ENCODE measurements at regions not wholly inside any gene's neighbourhood (a gene's known extent, or its start where the extent isn't known, plus 50 kb on each side); places are given as distances from the start of the nearest gene placed in this dataset.
"Not testable (repeated sequence)": the region's sequence is repeated elsewhere in the genome, so short reads cannot be mapped to it uniquely, and the experiment has no call there.

- FAIRE-seq: no peak
- Histone ChIP-seq H3K9me3 (no peaks in the 10 kb centered on the region), H3K27me3 (no peaks in the 10 kb centered on the region), H3K36me3 (no peaks in the 10 kb centered on the region), H3K4me3 (no peak overlapping the region), H3K27ac (no peak overlapping the region), H3K4me1 (no peaks in the 10 kb centered on the region)
- no peak for DNase-seq
- WGBS, 2 donors: 53 to 59% methylated on average over 2 of the region's 2 CpGs
- no peak for ATAC-seq
- TF ChIP-seq, protein P1, sequence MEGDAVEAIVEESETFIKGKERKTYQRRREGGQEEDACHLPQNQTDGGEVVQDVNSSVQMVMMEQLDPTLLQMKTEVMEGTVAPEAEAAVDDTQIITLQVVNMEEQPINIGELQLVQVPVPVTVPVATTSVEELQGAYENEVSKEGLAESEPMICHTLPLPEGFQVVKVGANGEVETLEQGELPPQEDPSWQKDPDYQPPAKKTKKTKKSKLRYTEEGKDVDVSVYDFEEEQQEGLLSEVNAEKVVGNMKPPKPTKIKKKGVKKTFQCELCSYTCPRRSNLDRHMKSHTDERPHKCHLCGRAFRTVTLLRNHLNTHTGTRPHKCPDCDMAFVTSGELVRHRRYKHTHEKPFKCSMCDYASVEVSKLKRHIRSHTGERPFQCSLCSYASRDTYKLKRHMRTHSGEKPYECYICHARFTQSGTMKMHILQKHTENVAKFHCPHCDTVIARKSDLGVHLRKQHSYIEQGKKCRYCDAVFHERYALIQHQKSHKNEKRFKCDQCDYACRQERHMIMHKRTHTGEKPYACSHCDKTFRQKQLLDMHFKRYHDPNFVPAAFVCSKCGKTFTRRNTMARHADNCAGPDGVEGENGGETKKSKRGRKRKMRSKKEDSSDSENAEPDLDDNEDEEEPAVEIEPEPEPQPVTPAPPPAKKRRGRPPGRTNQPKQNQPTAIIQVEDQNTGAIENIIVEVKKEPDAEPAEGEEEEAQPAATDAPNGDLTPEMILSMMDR (IDR thresholded peaks at IDR 0.05): no peak
- intact Hi-C loops (cut with DNase I): no loop called here
Measured at GRCh38 chr1:166738873-166739272, 100.4 kb upstream of the POGK start.

DNA sequence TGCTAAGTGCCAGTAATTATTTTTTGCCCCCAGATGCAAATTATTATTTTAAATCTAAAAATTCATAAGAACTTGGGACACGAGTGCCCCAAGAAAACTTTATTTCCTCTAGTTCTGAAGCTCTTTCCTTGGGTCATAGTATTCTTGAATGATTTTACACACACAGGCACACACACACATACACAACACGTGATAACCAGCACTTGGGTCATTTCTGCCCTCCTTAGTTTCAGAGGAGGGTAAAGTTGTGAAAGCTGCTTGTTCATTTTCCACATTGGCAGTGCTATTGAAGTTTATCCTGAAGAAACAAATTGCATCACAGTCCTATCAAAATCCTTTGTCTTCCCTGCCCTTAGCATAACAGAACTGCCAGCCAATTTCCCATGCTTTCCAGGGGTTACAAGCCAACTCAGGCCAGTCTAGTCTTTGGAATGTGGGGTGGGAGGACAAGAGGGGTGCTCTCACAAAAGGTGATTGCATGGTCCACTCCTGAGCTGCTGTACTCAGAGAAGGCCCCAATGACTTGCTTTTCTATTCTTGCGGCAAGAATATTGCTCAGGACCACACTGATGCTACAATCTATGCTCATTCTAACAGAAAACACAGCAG, 98.5 kb upstream of the POGK start:
- DNase-seq (no peak), FAIRE-seq (no peak), ATAC-seq (no peak)
- no peaks in the 10 kb centered on the region for H3K27me3 ChIP-seq
- TF ChIP-seq, protein P1 (IDR thresholded peaks at IDR 0.05): no peak
- intact Hi-C loops (cut with DNase I): no loop called here
- H3K36me3 ChIP-seq: no peaks in the 10 kb centered on the region
- no peaks in the 10 kb centered on the region for H3K9me3 ChIP-seq
- no peak overlapping the region for H3K4me3 ChIP-seq
- H3K4me1 ChIP-seq: no peaks in the 10 kb centered on the region
- H3K27ac ChIP-seq: no peak overlapping the region
- WGBS, 2 donors: 86 to 91% methylated on average over 3 of the region's 3 CpGs

GRCh38 chr1:166763318-166763717, 76.0 kb upstream of the POGK start:
- intact Hi-C loops (cut with DNase I): no loop called here
- TF ChIP-seq, protein P1 (IDR thresholded peaks at IDR 0.05): no peak
- peak; percentile 54 to 88 (median 74) for ATAC-seq
- Histone ChIP-seq H3K9me3 (no peaks in the 10 kb centered on the region), H3K27me3 (no peaks in the 10 kb centered on the region), H3K4me3 (no peak overlapping the region), H3K4me1 (peaks cover 0 to 3% (median 3%) of the 10 kb centered on the region in 3 donors), H3K27ac (no peak overlapping the region), H3K36me3 (no peaks in the 10 kb centered on the region)
- WGBS, 2 donors: 40 to 59% methylated on average over 1 of the region's 1 CpG
- peak in 2 of 6 donors; percentile 13 to 19 for DNase-seq
- no peak for FAIRE-seq

- DNase-seq: no peak
- H3K27me3 ChIP-seq: no peaks in the 10 kb centered on the region
- FAIRE-seq: no peak
- intact Hi-C loops (cut with DNase I): no loop called here
- ATAC-seq: no peak
- 46 to 66% methylated on average over 2 of the region's 2 CpGs for WGBS, 2 donors
- H3K4me1 ChIP-seq: peaks cover 0 to 3% (median 3%) of the 10 kb centered on the region in 3 donors
- no peak overlapping the region for H3K27ac ChIP-seq
- TF ChIP-seq, protein P1 (IDR thresholded peaks at IDR 0.05): no peak
- H3K4me3 ChIP-seq: no peak overlapping the region
- H3K9me3 ChIP-seq: no peaks in the 10 kb centered on the region
- H3K36me3 ChIP-seq: no peaks in the 10 kb centered on the region
Measured at GRCh38 chr1:166766942-166767341, 72.3 kb upstream of the POGK start.

DNA sequence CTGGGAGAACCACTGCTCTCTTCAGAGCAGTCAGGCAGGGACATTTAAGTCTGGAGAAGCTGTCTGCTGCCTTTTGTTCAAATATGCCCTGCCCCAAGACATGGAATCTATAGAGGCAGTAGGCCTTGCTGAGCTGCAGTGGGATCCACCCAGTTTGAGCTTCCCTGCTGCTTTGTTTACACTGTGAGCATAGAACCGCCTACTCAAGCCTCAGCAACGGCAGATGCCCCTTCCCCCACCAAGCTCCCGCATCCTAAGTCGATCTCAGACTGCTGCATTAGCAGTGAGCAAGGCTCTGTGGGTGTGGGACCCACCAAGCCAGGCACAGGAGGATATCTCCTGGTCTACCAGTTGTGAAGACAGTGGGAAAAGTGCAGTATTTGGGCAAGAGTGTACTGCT, 54.6 kb upstream of the POGK start:
- 41 to 45% methylated on average over 4 of the region's 4 CpGs for WGBS, 2 donors
- not testable (repeated sequence) for H3K27ac ChIP-seq

More for the DNA sequence above, 54.6 kb upstream of the POGK start:
- FAIRE-seq; H3K27me3 ChIP-seq; H3K4me1 ChIP-seq; ATAC-seq; H3K36me3 ChIP-seq; H3K9me3 ChIP-seq; H3K4me3 ChIP-seq; intact Hi-C loops (cut with DNase I); DNase-seq: not testable (repeated sequence)

Measured in pancreas (tissue), 10 donors.